HEK293 (cell line): ENCODE measurements at regions not wholly inside any gene's neighbourhood (a gene's known extent, or its start where the extent isn't known, plus 50 kb on each side); places are given as distances from the start of the nearest gene placed in this dataset.

Source experiments
- GLIS1 ChIP-seq: fragments of 450-650 bp; formaldehyde crosslinking; IDR thresholded peaks from 2 replicates; pipeline ENCODE4 v1.5.1; 2016; ENCODE audit warnings: missing biosample characterization, missing genetic modification characterization
- PRDM1 ChIP-seq: fragments of 450-650 bp; formaldehyde crosslinking; IDR thresholded peaks from 2 replicates; pipeline ENCODE4; 2016; ENCODE audit warnings: missing biosample characterization, missing genetic modification characterization
- YY1 ChIP-seq: fragments of 450-650 bp; formaldehyde crosslinking; IDR thresholded peaks from 2 replicates; pipeline ENCODE4 v1.5.1; 2018; ENCODE audit warnings: missing biosample characterization, missing genetic modification characterization
- ZBTB8A ChIP-seq: fragments of 450-650 bp; formaldehyde crosslinking; IDR thresholded peaks from 2 replicates; pipeline ENCODE4 v1.5.1; 2016; ENCODE audit warnings: missing biosample characterization, missing genetic modification characterization
- ZNF133 ChIP-seq: fragments of 450-650 bp; formaldehyde crosslinking; IDR thresholded peaks from 2 replicates; pipeline ENCODE4 v1.5.1; 2016; ENCODE audit warnings: missing biosample characterization, missing genetic modification characterization
- ZNF146 ChIP-seq: fragments of 450-650 bp; formaldehyde crosslinking; IDR thresholded peaks from 2 replicates; pipeline ENCODE4 v1.5.1; 2016; ENCODE audit warnings: missing biosample characterization, missing genetic modification characterization
- ZNF23 ChIP-seq: fragments of 450-650 bp; formaldehyde crosslinking; IDR thresholded peaks from 2 replicates; pipeline ENCODE4 v1.5.1; 2016; ENCODE audit warnings: missing biosample characterization, missing genetic modification characterization, borderline replicate concordance
- ZNF248 ChIP-seq: fragments of 450-650 bp; formaldehyde crosslinking; IDR thresholded peaks from 2 replicates; pipeline ENCODE4 v1.5.1; 2017; ENCODE audit warnings: missing biosample characterization, missing genetic modification characterization
- ZNF274 ChIP-seq, 2 experiments: fragments of 200-500 bp in 1 of 2; fragments of 450-650 bp in 1 of 2; sonication (Bioruptor generic) in 1 of 2; formaldehyde crosslinking in 1 of 2; IDR thresholded peaks; 2 replicates each; pipeline versions ENCODE4 v1.5.1 to v1.6.1; 2014 to 2016; ENCODE audit warnings: borderline replicate concordance in 1 of 2, inconsistent platforms in 1 of 2, low read length in 1 of 2, missing biosample characterization in 1 of 2, missing genetic modification characterization in 1 of 2
- ZNF341 ChIP-seq: fragments of 450-650 bp; formaldehyde crosslinking; IDR thresholded peaks from 2 replicates; pipeline ENCODE4; 2016; ENCODE audit warnings: low read depth, missing biosample characterization, missing genetic modification characterization
- ZNF350 ChIP-seq: fragments of 450-650 bp; formaldehyde crosslinking; IDR thresholded peaks from 2 replicates; pipeline ENCODE4 v1.5.0; 2017; ENCODE audit warnings: missing biosample characterization, mild to moderate bottlenecking, missing genetic modification characterization
- ZNF473 ChIP-seq: fragments of 450-650 bp; formaldehyde crosslinking; IDR thresholded peaks from 2 replicates; pipeline ENCODE4 v1.5.1; 2017; ENCODE audit warnings: missing biosample characterization, missing genetic modification characterization
- ZNF621 ChIP-seq: fragments of 450-650 bp; formaldehyde crosslinking; IDR thresholded peaks from 2 replicates; pipeline ENCODE4 v1.5.1; 2017; ENCODE audit warnings: missing biosample characterization, missing genetic modification characterization
- ZNF629 ChIP-seq: fragments of 450-650 bp; formaldehyde crosslinking; IDR thresholded peaks from 2 replicates; pipeline ENCODE4 v1.5.1; 2017; ENCODE audit warnings: missing biosample characterization, missing genetic modification characterization
- ZNF837 ChIP-seq: fragments of 450-650 bp; formaldehyde crosslinking; IDR thresholded peaks from 2 replicates; pipeline ENCODE4 v1.5.1; 2016; ENCODE audit warnings: missing biosample characterization, missing genetic modification characterization
- ZSCAN23 ChIP-seq: fragments of 450-650 bp; formaldehyde crosslinking; IDR thresholded peaks from 2 replicates; pipeline ENCODE4 v1.5.1; 2016; ENCODE audit warnings: missing biosample characterization, missing genetic modification characterization
- TF ChIP-seq, protein P1 (sequence below): fragments of 450-650 bp; formaldehyde crosslinking; IDR thresholded peaks from 2 replicates; pipeline ENCODE4 v1.5.1; 2016; ENCODE audit warnings: missing biosample characterization, missing genetic modification characterization
- TF ChIP-seq, protein P2 (sequence below): sonication (generic); formaldehyde crosslinking; IDR thresholded peaks from 2 replicates; pipeline ENCODE4 v1.8.1; 2022; ENCODE audit warnings: mild to moderate bottlenecking, moderate library complexity, missing genetic modification reagents
- TF ChIP-seq, protein P3 (sequence below): fragments of 450-650 bp; formaldehyde crosslinking; IDR thresholded peaks from 2 replicates; pipeline ENCODE4 v1.5.1; 2016; ENCODE audit warnings: missing biosample characterization, missing genetic modification characterization
- TF ChIP-seq, protein P4 (sequence below): fragments of 450-650 bp; formaldehyde crosslinking; IDR thresholded peaks from 2 replicates; pipeline ENCODE4 v1.5.1; 2016; ENCODE audit warnings: missing biosample characterization, missing genetic modification characterization
- TF ChIP-seq, protein P5 (sequence below): fragments of 450-650 bp; formaldehyde crosslinking; IDR thresholded peaks from 2 replicates; pipeline ENCODE4 v1.5.1; 2016; ENCODE audit warnings: missing biosample characterization, missing genetic modification characterization
- TF ChIP-seq, protein P6 (sequence below): fragments of 450-650 bp; formaldehyde crosslinking; IDR thresholded peaks from 2 replicates; pipeline ENCODE4; 2016; ENCODE audit warnings: missing biosample characterization, missing genetic modification characterization
- TF ChIP-seq, protein P7 (sequence below): fragments of 450-650 bp; formaldehyde crosslinking; IDR thresholded peaks from 2 replicates; pipeline ENCODE4 v1.5.1; 2017; ENCODE audit warnings: missing biosample characterization, mild to moderate bottlenecking, missing genetic modification characterization, moderate library complexity
- TF ChIP-seq, protein P8 (sequence below): fragments of 450-650 bp; formaldehyde crosslinking; IDR thresholded peaks from 2 replicates; pipeline ENCODE4 v1.5.1; 2016; ENCODE audit warnings: missing biosample characterization, missing genetic modification characterization
- TF ChIP-seq, protein P9 (sequence below): fragments of 450-650 bp; formaldehyde crosslinking; optimal IDR thresholded peaks from 2 replicates; pipeline ENCODE3; 2016; ENCODE audit warnings: missing biosample characterization, mild to moderate bottlenecking, missing genetic modification characterization

DNA sequence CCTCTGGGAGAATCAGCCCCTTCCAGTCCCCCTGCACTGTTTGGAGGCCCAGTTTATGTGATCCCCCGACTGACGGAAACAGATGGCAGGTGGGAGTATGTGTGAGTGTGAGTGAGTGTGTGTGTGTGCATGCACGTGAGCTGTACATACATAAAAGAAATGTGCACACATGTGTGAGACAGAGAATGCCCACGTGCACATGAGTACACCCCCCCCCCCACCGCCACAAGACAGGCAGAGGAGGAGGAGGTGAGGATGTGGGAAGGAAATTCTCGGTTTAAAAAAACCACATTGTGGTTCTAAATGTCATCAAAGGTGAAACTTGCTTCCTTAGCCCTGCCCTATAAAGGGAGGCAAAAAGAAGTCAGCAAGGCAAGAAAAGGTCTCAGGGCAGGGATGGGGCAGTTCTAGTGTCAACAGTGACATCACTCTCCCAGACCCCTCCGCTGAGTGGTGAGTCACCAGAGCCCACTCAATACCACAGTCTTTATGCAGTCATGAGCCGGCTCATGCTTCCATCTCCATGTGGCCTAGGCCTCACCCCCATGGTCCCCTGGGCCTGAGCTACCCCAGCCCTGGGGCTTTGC is 79.2 kb upstream of the HSPA9 start (continued):
- TF ChIP-seq, protein P1, sequence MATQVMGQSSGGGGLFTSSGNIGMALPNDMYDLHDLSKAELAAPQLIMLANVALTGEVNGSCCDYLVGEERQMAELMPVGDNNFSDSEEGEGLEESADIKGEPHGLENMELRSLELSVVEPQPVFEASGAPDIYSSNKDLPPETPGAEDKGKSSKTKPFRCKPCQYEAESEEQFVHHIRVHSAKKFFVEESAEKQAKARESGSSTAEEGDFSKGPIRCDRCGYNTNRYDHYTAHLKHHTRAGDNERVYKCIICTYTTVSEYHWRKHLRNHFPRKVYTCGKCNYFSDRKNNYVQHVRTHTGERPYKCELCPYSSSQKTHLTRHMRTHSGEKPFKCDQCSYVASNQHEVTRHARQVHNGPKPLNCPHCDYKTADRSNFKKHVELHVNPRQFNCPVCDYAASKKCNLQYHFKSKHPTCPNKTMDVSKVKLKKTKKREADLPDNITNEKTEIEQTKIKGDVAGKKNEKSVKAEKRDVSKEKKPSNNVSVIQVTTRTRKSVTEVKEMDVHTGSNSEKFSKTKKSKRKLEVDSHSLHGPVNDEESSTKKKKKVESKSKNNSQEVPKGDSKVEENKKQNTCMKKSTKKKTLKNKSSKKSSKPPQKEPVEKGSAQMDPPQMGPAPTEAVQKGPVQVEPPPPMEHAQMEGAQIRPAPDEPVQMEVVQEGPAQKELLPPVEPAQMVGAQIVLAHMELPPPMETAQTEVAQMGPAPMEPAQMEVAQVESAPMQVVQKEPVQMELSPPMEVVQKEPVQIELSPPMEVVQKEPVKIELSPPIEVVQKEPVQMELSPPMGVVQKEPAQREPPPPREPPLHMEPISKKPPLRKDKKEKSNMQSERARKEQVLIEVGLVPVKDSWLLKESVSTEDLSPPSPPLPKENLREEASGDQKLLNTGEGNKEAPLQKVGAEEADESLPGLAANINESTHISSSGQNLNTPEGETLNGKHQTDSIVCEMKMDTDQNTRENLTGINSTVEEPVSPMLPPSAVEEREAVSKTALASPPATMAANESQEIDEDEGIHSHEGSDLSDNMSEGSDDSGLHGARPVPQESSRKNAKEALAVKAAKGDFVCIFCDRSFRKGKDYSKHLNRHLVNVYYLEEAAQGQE (tag by site-specific recombination) = no peak
- TF ChIP-seq ZNF629 (tag by site-specific recombination) (peak; percentile 84), ZNF274 (IDR thresholded peaks at IDR 0.05; ENCODE audit: low read length) (no peak), ZNF274 (tag by site-specific recombination; IDR thresholded peaks at IDR 0.05; ENCODE audit: borderline replicate concordance) (no peak), ZNF248 (no peak), ZNF837 (tag by site-specific recombination) (no peak), YY1 (tag by site-specific recombination) (no peak), ZSCAN23 (tag by site-specific recombination) (no peak), GLIS1 (tag by site-specific recombination) (no peak; the same call in 1 of the 2 replicates), PRDM1 (tag by site-specific recombination) (no peak), ZBTB8A (tag by site-specific recombination) (no peak), ZNF341 (tag by site-specific recombination) (no peak), ZNF146 (no peak), ZNF23 (tag by site-specific recombination) (no peak), ZNF621 (tag by site-specific recombination) (no peak), ZNF133 (no peak), ZNF350 (tag by site-specific recombination) (no peak), ZNF473 (tag by site-specific recombination) (no peak)
- TF ChIP-seq, protein P2, sequence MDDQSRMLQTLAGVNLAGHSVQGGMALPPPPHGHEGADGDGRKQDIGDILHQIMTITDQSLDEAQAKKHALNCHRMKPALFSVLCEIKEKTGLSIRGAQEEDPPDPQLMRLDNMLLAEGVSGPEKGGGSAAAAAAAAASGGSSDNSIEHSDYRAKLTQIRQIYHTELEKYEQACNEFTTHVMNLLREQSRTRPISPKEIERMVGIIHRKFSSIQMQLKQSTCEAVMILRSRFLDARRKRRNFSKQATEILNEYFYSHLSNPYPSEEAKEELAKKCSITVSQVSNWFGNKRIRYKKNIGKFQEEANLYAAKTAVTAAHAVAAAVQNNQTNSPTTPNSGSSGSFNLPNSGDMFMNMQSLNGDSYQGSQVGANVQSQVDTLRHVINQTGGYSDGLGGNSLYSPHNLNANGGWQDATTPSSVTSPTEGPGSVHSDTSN (CRISPR knock-in tag) = no peak
- TF ChIP-seq, protein P3, sequence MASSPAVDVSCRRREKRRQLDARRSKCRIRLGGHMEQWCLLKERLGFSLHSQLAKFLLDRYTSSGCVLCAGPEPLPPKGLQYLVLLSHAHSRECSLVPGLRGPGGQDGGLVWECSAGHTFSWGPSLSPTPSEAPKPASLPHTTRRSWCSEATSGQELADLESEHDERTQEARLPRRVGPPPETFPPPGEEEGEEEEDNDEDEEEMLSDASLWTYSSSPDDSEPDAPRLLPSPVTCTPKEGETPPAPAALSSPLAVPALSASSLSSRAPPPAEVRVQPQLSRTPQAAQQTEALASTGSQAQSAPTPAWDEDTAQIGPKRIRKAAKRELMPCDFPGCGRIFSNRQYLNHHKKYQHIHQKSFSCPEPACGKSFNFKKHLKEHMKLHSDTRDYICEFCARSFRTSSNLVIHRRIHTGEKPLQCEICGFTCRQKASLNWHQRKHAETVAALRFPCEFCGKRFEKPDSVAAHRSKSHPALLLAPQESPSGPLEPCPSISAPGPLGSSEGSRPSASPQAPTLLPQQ (tag by site-specific recombination) = 0 out of 2 replicates have a peak, but pooled peaks have one; percentile 19
- TF ChIP-seq, protein P4, sequence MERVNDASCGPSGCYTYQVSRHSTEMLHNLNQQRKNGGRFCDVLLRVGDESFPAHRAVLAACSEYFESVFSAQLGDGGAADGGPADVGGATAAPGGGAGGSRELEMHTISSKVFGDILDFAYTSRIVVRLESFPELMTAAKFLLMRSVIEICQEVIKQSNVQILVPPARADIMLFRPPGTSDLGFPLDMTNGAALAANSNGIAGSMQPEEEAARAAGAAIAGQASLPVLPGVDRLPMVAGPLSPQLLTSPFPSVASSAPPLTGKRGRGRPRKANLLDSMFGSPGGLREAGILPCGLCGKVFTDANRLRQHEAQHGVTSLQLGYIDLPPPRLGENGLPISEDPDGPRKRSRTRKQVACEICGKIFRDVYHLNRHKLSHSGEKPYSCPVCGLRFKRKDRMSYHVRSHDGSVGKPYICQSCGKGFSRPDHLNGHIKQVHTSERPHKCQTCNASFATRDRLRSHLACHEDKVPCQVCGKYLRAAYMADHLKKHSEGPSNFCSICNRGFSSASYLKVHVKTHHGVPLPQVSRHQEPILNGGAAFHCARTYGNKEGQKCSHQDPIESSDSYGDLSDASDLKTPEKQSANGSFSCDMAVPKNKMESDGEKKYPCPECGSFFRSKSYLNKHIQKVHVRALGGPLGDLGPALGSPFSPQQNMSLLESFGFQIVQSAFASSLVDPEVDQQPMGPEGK (tag by site-specific recombination) = peak; percentile 82
- TF ChIP-seq, protein P5, sequence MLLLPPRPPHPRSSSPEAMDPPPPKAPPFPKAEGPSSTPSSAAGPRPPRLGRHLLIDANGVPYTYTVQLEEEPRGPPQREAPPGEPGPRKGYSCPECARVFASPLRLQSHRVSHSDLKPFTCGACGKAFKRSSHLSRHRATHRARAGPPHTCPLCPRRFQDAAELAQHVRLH (tag by site-specific recombination) = no peak
- TF ChIP-seq, protein P6, sequence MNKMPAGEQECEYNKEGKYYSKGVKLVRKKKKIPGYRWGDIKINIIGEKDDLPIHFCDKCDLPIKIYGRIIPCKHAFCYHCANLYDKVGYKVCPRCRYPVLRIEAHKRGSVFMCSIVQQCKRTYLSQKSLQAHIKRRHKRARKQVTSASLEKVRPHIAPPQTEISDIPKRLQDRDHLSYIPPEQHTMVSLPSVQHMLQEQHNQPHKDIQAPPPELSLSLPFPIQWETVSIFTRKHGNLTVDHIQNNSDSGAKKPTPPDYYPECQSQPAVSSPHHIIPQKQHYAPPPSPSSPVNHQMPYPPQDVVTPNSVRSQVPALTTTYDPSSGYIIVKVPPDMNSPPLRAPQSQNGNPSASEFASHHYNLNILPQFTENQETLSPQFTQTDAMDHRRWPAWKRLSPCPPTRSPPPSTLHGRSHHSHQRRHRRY (tag by site-specific recombination) = no peak
- TF ChIP-seq, protein P7, sequence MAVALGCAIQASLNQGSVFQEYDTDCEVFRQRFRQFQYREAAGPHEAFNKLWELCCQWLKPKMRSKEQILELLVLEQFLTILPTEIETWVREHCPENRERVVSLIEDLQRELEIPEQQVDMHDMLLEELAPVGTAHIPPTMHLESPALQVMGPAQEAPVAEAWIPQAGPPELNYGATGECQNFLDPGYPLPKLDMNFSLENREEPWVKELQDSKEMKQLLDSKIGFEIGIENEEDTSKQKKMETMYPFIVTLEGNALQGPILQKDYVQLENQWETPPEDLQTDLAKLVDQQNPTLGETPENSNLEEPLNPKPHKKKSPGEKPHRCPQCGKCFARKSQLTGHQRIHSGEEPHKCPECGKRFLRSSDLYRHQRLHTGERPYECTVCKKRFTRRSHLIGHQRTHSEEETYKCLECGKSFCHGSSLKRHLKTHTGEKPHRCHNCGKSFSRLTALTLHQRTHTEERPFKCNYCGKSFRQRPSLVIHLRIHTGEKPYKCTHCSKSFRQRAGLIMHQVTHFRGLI = no peak
- TF ChIP-seq, protein P8, sequence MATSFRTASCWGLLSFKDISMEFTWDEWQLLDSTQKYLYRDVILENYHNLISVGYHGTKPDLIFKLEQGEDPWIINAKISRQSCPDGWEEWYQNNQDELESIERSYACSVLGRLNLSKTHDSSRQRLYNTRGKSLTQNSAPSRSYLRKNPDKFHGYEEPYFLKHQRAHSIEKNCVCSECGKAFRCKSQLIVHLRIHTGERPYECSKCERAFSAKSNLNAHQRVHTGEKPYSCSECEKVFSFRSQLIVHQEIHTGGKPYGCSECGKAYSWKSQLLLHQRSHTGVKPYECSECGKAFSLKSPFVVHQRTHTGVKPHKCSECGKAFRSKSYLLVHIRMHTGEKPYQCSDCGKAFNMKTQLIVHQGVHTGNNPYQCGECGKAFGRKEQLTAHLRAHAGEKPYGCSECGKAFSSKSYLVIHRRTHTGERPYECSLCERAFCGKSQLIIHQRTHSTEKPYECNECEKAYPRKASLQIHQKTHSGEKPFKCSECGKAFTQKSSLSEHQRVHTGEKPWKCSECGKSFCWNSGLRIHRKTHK (tag by site-specific recombination) = no peak
- TF ChIP-seq, protein P9, sequence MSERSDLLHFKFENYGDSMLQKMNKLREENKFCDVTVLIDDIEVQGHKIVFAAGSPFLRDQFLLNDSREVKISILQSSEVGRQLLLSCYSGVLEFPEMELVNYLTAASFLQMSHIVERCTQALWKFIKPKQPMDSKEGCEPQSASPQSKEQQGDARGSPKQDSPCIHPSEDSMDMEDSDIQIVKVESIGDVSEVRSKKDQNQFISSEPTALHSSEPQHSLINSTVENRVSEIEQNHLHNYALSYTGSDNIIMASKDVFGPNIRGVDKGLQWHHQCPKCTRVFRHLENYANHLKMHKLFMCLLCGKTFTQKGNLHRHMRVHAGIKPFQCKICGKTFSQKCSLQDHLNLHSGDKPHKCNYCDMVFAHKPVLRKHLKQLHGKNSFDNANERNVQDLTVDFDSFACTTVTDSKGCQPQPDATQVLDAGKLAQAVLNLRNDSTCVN = no peak
